ENCODE measurements at regions not wholly inside any gene's neighbourhood (a gene's known extent, or its start where the extent isn't known, plus 50 kb on each side); places are given as distances from the start of the nearest gene placed in this dataset.
A peak's percentile ranks its signal among the peaks of the same experiment; 100 is the strongest.

DNA sequence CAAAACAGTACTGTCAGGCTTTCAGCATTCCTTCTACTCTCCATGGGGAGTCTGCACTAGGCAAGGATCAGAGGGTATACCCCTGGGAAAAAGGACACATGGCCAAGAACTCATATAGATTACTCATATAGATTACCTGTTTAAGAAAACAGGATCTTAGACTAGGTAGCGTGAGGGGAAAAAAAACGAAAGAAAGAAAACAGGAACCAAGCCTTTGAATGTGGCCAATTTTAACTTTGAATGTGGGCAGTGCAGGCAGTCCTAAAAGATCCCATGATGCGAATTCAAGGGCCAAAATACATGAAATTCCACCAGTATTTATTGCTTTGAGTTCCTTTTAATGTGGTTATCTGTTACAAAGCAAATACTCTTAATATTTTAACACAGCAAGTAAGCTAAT, 108.6 kb upstream of the TAC1 start (continued):
- TF ChIP-seq, protein P1, sequence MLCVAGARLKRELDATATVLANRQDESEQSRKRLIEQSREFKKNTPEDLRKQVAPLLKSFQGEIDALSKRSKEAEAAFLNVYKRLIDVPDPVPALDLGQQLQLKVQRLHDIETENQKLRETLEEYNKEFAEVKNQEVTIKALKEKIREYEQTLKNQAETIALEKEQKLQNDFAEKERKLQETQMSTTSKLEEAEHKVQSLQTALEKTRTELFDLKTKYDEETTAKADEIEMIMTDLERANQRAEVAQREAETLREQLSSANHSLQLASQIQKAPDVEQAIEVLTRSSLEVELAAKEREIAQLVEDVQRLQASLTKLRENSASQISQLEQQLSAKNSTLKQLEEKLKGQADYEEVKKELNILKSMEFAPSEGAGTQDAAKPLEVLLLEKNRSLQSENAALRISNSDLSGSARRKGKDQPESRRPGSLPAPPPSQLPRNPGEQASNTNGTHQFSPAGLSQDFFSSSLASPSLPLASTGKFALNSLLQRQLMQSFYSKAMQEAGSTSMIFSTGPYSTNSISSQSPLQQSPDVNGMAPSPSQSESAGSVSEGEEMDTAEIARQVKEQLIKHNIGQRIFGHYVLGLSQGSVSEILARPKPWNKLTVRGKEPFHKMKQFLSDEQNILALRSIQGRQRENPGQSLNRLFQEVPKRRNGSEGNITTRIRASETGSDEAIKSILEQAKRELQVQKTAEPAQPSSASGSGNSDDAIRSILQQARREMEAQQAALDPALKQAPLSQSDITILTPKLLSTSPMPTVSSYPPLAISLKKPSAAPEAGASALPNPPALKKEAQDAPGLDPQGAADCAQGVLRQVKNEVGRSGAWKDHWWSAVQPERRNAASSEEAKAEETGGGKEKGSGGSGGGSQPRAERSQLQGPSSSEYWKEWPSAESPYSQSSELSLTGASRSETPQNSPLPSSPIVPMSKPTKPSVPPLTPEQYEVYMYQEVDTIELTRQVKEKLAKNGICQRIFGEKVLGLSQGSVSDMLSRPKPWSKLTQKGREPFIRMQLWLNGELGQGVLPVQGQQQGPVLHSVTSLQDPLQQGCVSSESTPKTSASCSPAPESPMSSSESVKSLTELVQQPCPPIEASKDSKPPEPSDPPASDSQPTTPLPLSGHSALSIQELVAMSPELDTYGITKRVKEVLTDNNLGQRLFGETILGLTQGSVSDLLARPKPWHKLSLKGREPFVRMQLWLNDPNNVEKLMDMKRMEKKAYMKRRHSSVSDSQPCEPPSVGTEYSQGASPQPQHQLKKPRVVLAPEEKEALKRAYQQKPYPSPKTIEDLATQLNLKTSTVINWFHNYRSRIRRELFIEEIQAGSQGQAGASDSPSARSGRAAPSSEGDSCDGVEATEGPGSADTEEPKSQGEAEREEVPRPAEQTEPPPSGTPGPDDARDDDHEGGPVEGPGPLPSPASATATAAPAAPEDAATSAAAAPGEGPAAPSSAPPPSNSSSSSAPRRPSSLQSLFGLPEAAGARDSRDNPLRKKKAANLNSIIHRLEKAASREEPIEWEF (IDR thresholded peaks at IDR 0.05; ENCODE audit: insufficient replicate concordance, low read depth, low read length) = no peak
- TF ChIP-seq, protein P2, sequence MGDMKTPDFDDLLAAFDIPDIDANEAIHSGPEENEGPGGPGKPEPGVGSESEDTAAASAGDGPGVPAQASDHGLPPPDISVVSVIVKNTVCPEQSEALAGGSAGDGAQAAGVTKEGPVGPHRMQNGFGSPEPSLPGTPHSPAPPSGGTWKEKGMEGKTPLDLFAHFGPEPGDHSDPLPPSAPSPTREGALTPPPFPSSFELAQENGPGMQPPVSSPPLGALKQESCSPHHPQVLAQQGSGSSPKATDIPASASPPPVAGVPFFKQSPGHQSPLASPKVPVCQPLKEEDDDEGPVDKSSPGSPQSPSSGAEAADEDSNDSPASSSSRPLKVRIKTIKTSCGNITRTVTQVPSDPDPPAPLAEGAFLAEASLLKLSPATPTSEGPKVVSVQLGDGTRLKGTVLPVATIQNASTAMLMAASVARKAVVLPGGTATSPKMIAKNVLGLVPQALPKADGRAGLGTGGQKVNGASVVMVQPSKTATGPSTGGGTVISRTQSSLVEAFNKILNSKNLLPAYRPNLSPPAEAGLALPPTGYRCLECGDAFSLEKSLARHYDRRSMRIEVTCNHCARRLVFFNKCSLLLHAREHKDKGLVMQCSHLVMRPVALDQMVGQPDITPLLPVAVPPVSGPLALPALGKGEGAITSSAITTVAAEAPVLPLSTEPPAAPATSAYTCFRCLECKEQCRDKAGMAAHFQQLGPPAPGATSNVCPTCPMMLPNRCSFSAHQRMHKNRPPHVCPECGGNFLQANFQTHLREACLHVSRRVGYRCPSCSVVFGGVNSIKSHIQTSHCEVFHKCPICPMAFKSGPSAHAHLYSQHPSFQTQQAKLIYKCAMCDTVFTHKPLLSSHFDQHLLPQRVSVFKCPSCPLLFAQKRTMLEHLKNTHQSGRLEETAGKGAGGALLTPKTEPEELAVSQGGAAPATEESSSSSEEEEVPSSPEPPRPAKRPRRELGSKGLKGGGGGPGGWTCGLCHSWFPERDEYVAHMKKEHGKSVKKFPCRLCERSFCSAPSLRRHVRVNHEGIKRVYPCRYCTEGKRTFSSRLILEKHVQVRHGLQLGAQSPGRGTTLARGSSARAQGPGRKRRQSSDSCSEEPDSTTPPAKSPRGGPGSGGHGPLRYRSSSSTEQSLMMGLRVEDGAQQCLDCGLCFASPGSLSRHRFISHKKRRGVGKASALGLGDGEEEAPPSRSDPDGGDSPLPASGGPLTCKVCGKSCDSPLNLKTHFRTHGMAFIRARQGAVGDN (IDR thresholded peaks at IDR 0.05) = no peak
- TF ChIP-seq LARP7 (IDR thresholded peaks at IDR 0.05) = no peak
- TF ChIP-seq SIX5 (IDR thresholded peaks at IDR 0.05; ENCODE audit: low read depth, low read length, severe bottlenecking) = no peak
- no peak for TF ChIP-seq STAT3 (IDR thresholded peaks at IDR 0.05; ENCODE audit: low read depth, low read length)
- TF ChIP-seq, protein P3, sequence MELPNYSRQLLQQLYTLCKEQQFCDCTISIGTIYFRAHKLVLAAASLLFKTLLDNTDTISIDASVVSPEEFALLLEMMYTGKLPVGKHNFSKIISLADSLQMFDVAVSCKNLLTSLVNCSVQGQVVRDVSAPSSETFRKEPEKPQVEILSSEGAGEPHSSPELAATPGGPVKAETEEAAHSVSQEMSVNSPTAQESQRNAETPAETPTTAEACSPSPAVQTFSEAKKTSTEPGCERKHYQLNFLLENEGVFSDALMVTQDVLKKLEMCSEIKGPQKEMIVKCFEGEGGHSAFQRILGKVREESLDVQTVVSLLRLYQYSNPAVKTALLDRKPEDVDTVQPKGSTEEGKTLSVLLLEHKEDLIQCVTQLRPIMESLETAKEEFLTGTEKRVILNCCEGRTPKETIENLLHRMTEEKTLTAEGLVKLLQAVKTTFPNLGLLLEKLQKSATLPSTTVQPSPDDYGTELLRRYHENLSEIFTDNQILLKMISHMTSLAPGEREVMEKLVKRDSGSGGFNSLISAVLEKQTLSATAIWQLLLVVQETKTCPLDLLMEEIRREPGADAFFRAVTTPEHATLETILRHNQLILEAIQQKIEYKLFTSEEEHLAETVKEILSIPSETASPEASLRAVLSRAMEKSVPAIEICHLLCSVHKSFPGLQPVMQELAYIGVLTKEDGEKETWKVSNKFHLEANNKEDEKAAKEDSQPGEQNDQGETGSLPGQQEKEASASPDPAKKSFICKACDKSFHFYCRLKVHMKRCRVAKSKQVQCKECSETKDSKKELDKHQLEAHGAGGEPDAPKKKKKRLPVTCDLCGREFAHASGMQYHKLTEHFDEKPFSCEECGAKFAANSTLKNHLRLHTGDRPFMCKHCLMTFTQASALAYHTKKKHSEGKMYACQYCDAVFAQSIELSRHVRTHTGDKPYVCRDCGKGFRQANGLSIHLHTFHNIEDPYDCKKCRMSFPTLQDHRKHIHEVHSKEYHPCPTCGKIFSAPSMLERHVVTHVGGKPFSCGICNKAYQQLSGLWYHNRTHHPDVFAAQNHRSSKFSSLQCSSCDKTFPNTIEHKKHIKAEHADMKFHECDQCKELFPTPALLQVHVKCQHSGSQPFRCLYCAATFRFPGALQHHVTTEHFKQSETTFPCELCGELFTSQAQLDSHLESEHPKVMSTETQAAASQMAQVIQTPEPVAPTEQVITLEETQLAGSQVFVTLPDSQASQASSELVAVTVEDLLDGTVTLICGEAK (IDR thresholded peaks at IDR 0.05; ENCODE audit: borderline replicate concordance) = no peak
- no peak for TF ChIP-seq NR2C1 (IDR thresholded peaks at IDR 0.05)
- no peak for TF ChIP-seq RBBP5 (conservative IDR thresholded peaks at IDR 0.05)
- peak; percentile 59 for TF ChIP-seq EED (IDR thresholded peaks at IDR 0.05; ENCODE audit: low read depth)
- no peak for TF ChIP-seq RAD21 (IDR thresholded peaks at IDR 0.05; ENCODE audit: insufficient read depth, low read depth, low read length)
- TF ChIP-seq JUNB (IDR thresholded peaks at IDR 0.05) = peak; percentile 29; the same call in 1 of the 2 replicates
- no peak for TF ChIP-seq KAT2A (conservative IDR thresholded peaks at IDR 0.05; ENCODE audit: control insufficient read depth, low read depth, low read length)
- TF ChIP-seq, protein P4, sequence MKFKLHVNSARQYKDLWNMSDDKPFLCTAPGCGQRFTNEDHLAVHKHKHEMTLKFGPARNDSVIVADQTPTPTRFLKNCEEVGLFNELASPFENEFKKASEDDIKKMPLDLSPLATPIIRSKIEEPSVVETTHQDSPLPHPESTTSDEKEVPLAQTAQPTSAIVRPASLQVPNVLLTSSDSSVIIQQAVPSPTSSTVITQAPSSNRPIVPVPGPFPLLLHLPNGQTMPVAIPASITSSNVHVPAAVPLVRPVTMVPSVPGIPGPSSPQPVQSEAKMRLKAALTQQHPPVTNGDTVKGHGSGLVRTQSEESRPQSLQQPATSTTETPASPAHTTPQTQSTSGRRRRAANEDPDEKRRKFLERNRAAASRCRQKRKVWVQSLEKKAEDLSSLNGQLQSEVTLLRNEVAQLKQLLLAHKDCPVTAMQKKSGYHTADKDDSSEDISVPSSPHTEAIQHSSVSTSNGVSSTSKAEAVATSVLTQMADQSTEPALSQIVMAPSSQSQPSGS (IDR thresholded peaks at IDR 0.05; ENCODE audit: low read length) = peak; percentile 66
- no peak for TF ChIP-seq KLF5 (IDR thresholded peaks at IDR 0.05; ENCODE audit: partially characterized antibody)
- no peak for TF ChIP-seq YY1 (IDR thresholded peaks at IDR 0.05; ENCODE audit: low read depth, low read length)

All from GM12878 (cell line).